ENCODE measurements at regions not wholly inside any gene's neighbourhood (a gene's known extent, or its start where the extent isn't known, plus 50 kb on each side); places are given as distances from the start of the nearest gene placed in this dataset.
A peak's percentile ranks its signal among the peaks of the same experiment; 100 is the strongest.
"Not testable (repeated sequence)": the region's sequence is repeated elsewhere in the genome, so short reads cannot be mapped to it uniquely, and the experiment has no call there.

DNA sequence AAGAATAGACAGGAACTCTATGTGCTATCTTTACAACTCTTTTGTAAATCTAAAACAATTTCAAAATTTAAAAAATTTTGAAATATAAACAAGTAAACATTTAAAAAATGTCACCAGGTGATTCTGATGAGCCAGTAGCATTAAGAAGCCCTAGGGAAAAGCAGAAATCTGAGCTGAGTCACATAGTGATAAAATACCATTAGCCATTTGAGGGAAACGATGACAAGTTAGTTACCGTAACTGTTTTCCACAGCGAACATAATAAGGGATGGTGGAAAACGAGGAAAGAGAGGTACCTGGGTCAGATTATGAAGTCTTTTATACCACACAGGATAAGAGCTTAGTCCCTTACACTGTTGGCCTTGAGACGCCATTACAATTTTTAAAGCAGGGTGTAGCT lies 55.5 kb downstream of the PRR15 start:
- DNase-seq, result no peak

DNA sequence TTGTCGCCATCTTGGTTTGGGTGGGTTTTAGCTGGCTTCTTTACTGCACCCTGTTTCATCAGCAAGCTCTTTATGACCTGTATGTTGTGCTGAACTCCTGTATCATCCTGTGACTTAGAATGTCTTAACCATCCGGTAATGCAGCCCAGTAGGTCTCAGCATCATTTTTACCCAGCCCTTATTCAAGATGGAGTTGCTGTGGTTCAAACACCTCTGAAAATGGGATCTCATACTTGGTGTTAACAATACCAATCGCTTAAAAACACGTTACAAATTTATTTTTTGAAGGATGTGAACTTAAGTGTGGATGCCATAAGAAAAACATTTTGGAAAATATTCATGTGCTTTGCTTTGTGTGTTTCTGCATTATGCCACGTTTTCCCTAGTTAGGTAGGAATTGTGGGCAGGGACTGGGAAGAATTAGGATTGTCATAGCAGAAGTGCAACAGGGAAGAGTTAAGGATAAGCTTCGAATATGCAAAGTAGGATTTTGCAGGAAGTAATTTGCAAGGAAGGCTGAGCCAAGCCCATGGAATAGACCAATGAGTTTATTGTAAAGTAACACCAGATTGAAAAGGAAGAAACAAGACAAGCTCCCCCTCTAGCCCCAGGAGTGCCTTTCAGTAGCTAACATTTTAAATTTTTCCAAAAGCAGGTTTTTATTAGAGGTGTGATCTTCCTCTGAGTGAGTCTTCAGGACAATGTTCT lies 56.4 kb downstream of the PRR15 start:
- no peak for DNase-seq

- DNase-seq, result no peak
Observed at GRCh38 chr7:29620556-29620930, 56.9 kb downstream of the PRR15 start.

GRCh38 chr7:29622335-29623265 lies 59.0 kb downstream of the PRR15 start:
- no peak for DNase-seq

GRCh38 chr7:29623973-29624372 lies 60.3 kb downstream of the PRR15 start:
- DNase-seq, result no peak

- no peak for DNase-seq
Observed at GRCh38 chr7:29626730-29627129, 63.1 kb downstream of the PRR15 start.

DNA sequence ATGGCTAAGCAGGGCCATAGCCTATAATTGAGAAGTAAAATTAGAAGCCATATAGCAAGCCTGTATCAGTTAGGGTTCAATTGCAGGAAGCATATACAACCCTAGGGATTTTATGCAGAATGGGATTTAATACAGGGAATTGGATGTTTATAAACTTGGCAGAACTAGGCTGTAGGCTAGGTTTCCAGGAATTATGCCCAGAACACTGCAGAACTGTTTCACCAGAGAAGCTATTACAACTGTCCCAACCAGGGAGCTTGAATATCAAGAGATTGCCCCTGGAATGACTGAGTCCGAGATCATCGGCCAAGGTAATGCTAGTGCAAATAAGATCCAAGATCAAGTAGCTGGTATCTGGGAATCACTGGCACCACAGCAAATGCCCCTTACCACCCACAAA lies 64.0 kb downstream of the PRR15 start:
- no peak for DNase-seq

- no peak for DNase-seq
Observed at GRCh38 chr7:29629507-29629906, 65.9 kb downstream of the PRR15 start.

GRCh38 chr7:29635067-29636008 lies 71.7 kb downstream of the PRR15 start:
- DNase-seq, result not testable (repeated sequence)

DNA sequence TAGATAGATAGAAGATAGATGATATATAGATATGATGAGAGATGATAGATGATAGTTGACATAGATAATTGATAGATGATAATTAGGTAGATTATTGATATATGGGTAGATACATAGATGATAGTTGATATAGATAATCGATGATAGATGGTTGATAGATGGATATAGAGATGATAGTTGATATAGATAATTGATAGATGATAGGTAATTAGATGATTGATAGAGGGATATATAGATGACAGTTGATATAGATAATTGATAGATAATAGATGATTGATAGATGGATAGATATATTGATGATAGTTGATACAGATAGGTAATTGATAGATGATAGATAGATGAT lies 72.3 kb downstream of the PRR15 start:
- DNase-seq, result no peak

GRCh38 chr7:29637374-29637773 lies 73.7 kb downstream of the PRR15 start:
- DNase-seq, result no peak

DNA sequence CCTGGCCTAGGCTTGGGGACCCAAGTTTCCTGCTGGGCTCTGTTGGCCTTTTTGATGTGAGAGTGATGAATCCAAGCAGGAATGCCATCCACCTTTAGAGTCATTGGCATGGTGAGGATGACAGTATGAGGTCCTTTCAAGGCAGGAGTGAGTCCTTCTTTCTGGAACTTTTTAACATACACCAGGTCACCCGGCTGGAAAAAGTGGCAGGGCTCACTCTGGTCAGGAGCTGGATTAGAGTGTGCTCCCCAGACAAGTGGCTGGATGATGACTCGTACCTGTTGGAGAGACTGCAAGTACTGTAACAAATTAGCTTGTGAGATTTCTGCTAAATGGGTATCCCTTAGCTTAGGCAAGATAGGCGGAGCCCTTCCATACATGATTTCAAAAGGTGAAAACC lies 75.2 kb downstream of the PRR15 start:
- DNase-seq, result not testable (repeated sequence)

DNA sequence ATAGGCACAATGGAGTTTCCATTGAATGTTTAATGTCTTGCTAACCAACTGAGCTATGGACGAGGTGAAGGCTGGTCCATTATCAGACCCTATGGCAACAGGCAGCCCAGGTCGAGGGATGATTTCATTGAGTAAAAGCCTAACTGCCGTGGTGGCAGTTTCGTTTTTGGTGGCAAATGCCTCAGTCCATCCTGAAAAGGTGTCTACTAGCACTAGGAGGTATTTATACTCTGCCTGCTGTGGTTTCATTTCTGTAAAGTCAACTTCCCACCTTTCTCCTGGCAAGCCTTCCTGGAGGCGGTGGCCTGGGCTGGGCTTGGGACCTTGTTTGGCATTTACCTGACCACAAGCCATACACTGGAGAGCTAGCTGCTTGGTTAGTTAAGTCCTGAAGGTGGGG lies 75.8 kb downstream of the PRR15 start:
- no peak for DNase-seq

GRCh38 chr7:29639886-29640595 lies 76.4 kb downstream of the PRR15 start:
- DNase-seq, result peak; percentile 32

DNA sequence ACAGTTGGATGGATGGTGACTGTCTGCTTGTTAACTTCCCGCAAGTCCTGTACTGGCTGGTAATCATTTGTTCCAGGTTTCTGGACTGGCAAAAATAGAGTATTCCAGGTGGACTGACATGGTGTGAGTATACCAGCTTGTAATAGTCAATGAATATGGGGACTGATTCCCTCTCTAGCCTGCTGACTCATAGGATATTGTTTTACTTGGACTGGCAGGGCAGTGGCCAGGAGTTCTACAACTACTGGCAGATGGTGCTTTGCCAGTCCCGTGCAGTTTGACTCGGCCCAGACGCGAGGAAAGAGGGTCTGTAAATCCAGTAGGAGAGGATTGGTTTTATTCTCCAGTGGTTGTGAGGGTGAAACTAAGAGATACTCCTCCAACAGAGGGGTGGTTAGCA lies 78.0 kb downstream of the PRR15 start:
- no peak for DNase-seq

- no peak for DNase-seq
Observed at GRCh38 chr7:29642494-29643155, 79.0 kb downstream of the PRR15 start.

DNA sequence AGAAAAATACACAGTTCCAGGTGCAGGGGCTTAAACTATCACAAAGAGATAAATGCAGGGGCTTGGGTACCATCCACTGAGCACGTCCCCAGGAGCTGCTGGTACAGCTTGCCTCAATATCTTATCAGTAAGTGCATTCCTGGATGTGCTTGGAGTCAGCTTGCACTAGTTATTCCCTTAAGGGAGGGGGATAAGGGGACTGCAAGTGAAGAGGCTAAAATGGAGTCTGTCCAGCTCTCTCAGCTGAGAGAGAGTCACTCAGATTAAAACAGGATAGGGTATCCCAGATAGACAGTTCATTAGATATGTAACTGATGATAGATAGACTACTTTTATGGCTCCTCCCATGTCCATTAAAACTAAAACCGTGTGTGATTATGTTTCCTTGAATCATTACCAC lies 82.5 kb downstream of the PRR15 start:
- DNase-seq, result not testable (repeated sequence)

GRCh38 chr7:29647020-29647654 lies 83.5 kb downstream of the PRR15 start:
- DNase-seq, result no peak

GRCh38 chr7:29647691-29648210 lies 84.1 kb downstream of the PRR15 start:
- not testable (repeated sequence) for DNase-seq

- DNase-seq, result no peak
Observed at GRCh38 chr7:29649028-29649716, 85.5 kb downstream of the PRR15 start.

GRCh38 chr7:29649876-29650275 lies 86.2 kb downstream of the PRR15 start:
- DNase-seq, result no peak
